Loucy (cell line): ENCODE measurements at regions not wholly inside any gene's neighbourhood (a gene's known extent, or its start where the extent isn't known, plus 50 kb on each side); places are given as distances from the start of the nearest gene placed in this dataset.

Experiments used
- CTCF ChIP-seq: fragments of 200-600 bp; sonication (generic); conservative IDR thresholded peaks from 2 replicates; pipeline ENCODE4 v1.5.1; 2014; ENCODE audit warnings: mild to moderate bottlenecking, antibody characterized with exemption, low read length
- EZH2phosphoT487 ChIP-seq: fragments of 200-600 bp; IDR thresholded peaks from 2 replicates; pipeline ENCODE4 v1.6.1; 2018; ENCODE audit warnings: antibody characterized with exemption, mild to moderate bottlenecking, moderate library complexity, borderline replicate concordance

DNA sequence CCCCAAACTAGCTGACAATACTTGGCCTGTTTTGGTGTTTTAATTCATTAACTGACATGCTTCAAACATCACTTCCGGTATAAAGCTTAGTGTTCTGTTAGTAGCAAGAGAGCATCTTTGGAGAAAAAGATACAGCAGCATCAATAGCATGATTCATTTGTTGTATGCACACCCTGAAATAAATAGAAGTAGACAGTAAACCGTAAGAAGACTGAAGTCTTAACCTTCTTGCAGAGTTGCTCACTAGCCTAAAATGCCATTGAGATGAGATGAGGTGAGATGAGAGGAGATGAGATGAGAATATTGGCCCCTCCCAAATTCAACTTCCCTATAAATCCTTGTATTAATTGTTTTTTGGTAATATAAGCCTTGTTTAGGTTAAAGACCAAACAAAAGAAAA lies 108.8 kb downstream of the TNFSF18 start:
- TF ChIP-seq CTCF (no peak), EZH2phosphoT487 (no peak)
